SIG-M5 treated with dmso at 0.1 percent for 504 hours (cell line): ENCODE measurements at regions not wholly inside any gene's neighbourhood (a gene's known extent, or its start where the extent isn't known, plus 50 kb on each side); places are given as distances from the start of the nearest gene placed in this dataset.
"Not testable (repeated sequence)": the region's sequence is repeated elsewhere in the genome, so short reads cannot be mapped to it uniquely, and the experiment has no call there.

Experiments
- DNase-seq: peaks from one replicate; lab custom pipeline; 2025; ENCODE audit not compliant: unreplicated experiment; lab: John Stamatoyannopoulos, UW

- DNase-seq, result no peak
These were observed 87.1 kb upstream of the PTHLH start for GRCh38 chr12:28059668-28060067.

GRCh38 chr12:28060871-28061270, 88.3 kb upstream of the PTHLH start:
- no peak for DNase-seq

DNA sequence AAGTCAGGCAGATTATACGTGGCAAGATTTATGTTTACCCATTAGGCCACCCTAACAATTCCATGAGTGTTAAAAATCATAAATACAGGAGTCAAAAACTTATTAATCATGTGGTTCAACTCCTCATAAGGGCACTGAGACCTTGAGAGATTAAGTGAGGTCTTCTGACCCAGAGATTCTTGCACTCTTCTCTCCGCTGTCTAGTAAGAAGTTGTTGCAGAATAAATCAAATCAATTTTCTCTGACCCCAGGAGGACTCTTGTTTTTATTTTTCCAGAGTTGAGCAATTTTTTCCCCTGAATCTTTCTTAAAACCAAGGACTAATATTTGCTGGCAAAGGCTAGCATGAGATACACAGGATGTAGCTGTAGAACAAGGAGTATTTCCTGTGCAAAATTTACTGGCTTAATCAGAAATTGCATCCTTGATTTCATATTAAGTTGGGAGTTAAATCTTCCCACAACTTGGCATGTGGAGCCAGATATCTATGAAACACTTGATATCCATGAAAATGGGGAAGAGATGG, 90.9 kb upstream of the PTHLH start:
- DNase-seq, result no peak

DNA sequence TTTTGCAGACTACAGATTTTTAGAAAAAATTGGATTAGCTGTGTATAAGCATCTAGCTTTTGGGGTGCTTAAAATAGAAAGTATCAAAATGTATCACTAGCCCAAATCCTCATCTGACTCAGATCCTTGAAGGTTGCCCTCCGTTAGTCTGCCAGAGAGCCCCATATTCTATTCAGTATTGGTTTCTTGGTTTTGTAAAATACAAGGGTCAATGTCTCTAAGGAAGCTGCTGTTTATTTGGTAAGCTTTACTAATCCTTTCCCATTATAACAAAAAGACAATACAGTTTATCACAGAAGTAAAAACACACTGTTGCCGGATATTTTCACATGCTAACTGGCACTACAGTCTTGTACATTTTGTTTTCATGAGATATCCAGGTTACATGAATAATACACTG, 92.8 kb upstream of the PTHLH start:
- DNase-seq, result no peak

DNA sequence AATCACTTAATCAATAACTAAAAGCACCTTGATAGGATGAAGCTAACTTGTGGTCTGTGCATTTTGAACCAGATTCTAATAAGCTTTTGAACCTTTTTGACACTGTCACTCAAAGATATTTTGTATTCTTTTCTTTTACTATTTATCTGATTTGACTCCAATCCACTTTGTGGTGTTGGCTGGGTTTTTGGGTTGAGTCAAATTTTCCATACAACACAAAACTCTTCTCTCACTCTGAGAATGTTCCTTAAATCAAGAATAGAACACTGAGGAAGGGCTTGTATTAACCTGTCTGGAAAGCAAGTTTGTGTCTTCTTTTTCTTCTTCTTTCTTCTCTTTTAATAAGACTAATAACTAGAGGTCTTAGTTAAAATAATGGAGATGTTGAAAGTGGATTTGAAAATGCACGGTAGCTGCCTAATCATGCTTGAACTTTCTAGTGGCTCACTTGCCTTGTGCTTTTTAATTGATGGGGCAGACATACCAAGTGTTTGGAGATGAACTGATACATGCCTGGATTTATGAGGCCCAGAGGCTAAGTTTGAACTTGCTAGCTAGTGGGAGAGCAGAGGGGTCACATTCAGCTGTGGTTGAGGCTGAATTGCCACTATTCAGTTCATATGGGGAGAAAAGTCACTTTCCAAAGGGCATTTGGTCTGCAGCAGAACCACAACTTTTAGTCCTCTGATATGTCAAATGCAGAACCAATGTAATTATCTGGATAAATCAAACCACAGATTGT, 93.5 kb upstream of the PTHLH start:
- no peak for DNase-seq

GRCh38 chr12:28066879-28067278, 94.3 kb upstream of the PTHLH start:
- no peak for DNase-seq

- no peak for DNase-seq
These were observed 95.9 kb upstream of the PTHLH start for GRCh38 chr12:28068467-28068866.

GRCh38 chr12:28079539-28079938, 107.0 kb upstream of the PTHLH start:
- DNase-seq, result no peak

DNA sequence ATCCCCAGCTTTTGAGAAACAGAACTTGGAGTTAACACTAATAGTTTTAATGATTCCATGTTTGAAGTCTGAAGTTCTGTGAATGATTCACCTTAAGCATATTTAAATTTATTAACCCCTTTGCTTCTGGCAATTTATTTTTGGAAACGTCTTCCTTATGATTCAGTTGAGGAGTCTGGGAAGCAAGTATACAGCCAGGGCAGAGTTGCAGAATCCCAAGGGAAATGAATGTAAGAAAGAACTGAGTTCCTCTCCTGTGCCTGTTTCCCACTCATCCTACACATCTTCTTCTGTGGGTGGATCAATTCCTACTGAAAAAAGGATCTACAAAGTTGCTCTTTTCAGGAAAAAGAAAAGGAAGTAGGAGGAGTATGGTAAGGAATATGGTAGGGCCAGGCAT, 108.2 kb upstream of the CCDC91 start:
- DNase-seq, result no peak

- DNase-seq, result no peak
These were observed 106.2 kb upstream of the CCDC91 start for GRCh38 chr12:28083840-28084678.

DNA sequence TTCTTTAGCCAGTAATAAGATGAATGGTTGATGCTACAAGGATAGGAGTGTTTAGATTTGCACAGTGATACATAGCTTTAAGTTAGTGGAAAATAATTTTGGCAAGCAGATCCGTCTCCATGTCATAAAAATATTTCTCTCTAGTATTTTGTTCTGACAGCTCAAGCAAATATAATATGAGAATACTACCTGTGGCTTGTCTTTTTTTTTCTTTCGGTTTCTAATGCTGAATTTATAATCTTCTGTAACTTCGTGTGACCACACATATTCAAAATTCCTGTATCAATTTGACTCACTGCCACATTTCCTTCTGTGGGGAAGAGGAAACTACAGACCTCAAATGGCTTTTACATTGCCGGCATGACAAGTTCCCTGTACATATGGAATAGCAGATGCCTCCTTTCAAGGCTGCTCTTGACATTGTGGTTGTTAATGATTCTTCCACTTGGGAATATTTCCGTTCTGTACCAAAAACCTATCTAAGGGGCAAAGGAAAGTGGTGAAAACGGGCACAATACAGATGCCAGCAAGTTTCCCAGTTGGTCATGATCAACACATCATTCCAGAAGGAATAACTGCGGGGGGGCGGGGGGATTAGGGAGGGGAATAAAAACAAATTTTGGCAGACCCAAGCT, 103.6 kb upstream of the CCDC91 start:
- DNase-seq, result no peak

GRCh38 chr12:28088566-28089272, 101.5 kb upstream of the CCDC91 start:
- DNase-seq, result no peak

GRCh38 chr12:28089338-28089737, 100.9 kb upstream of the CCDC91 start:
- DNase-seq, result no peak

- no peak for DNase-seq
These were observed 99.4 kb upstream of the CCDC91 start for GRCh38 chr12:28090835-28091234.

GRCh38 chr12:28092396-28092795, 97.9 kb upstream of the CCDC91 start:
- DNase-seq, result no peak

- no peak for DNase-seq
These were observed 93.6 kb upstream of the CCDC91 start for GRCh38 chr12:28096649-28097048.

DNA sequence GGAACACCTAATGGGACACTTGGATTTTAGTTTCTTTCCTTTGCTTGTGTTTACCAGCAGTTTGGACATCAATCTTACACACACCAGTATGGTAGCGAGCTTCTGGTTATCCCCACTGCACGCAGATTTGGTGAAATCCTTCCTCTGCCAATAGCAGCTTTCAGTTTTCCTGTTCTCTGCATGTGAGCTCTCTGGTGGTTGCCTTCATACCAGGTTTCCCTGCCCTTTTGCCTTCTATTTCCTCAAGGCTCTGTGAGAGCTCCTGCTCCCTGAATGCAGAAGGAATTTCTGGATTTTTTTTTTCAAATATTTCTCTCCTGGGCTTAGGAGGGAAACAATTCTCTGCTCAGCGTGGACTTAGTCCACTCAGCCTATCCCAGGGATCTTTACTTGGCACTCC, 93.0 kb upstream of the CCDC91 start:
- DNase-seq, result no peak

GRCh38 chr12:28099245-28099644, 91.0 kb upstream of the CCDC91 start:
- not testable (repeated sequence) for DNase-seq

GRCh38 chr12:28099871-28100270, 90.4 kb upstream of the CCDC91 start:
- no peak for DNase-seq

DNA sequence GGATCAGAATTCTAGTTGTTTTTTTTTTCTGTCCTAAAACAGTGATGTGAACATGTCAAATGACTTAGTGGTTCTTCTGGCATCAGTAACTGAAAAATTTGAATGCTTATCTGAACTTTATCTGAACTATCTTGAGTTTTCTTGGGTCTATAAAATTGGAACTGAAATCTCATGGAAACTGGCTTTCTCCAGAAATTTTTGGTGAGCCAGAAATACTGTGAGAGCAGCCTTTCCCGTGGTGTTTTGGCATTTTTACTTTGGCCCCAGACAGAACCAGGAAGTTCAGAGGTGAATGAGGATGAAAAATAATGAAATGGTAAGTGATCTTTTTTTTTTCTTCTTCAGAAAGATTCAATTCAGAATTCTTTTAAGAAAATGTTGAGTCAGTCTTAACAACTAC, 89.5 kb upstream of the CCDC91 start:
- DNase-seq, result no peak

DNA sequence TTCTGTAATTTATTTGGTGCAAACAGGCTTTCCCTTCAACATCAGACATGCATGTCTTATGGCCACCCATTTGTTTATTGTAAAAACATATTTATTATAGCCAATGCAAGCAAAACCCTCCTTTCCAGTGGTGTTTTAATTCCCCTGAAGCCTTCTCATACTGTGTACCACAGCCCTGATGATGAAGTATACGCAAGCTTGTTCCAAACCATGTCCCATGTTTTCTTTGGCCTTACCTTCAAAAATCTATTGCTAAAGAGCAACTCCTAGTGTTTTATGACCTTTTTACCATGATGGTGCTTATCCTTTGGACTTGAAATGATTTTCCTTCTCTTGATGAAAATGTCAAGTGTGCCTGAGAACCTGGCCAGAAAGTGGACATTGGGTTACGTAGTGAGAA, 85.9 kb upstream of the CCDC91 start:
- no peak for DNase-seq
